Spleen (tissue), 7 donors: ENCODE measurements at regions not wholly inside any gene's neighbourhood (a gene's known extent, or its start where the extent isn't known, plus 50 kb on each side); places are given as distances from the start of the nearest gene placed in this dataset.

Experiments
- CTCF ChIP-seq, 11 experiments: fragments of 200-600 bp in 7 of 11; fragments of 450-650 bp in 4 of 11; sonication (generic) in 4 of 11; IDR thresholded peaks in 8 of 11; conservative IDR thresholded peaks in 3 of 11; 1 replicate in 7 of 11; 2 replicates in 4 of 11; pipeline versions ENCODE4 v1.4.0 to v1.8.0; 2016 to 2021; ENCODE audit warnings: antibody characterized with exemption in 11 of 11, inconsistent platforms in 4 of 11, mild to moderate bottlenecking in 1 of 11
- POLR2A ChIP-seq, 3 donors: fragments of 450-650 bp; IDR thresholded peaks; one replicate each; pipeline ENCODE4 v1.5.1; 2017; ENCODE audit warnings: antibody characterized with exemption in 3 of 3, mild to moderate bottlenecking in 1 of 3
- POLR2AphosphoS5 ChIP-seq, 3 donors: sonication (generic); formaldehyde crosslinking; IDR thresholded peaks; one replicate each; pipeline ENCODE4 v1.5.1; 2017; ENCODE audit warnings: antibody characterized with exemption in 3 of 3
- donor health status: DM: no; HTN: no; CAD: no; lungs with moderate emphysema.
- donor health status: DM: no; HTN: no; CAD: no.
- donor health status: DM: no; HTN: no; CAD: no.

GRCh38 chr12:108063192-108063591 is 65.9 kb upstream of the WSCD2 start:
- TF ChIP-seq POLR2A (IDR thresholded peaks at IDR 0.05) (no peak), CTCF (IDR thresholded peaks at IDR 0.05 in 8 of 11, conservative IDR thresholded peaks at IDR 0.05 in 3 of 11) (no peak), POLR2AphosphoS5 (IDR thresholded peaks at IDR 0.05) (no peak)
